ENCODE measurements at regions not wholly inside any gene's neighbourhood (a gene's known extent, or its start where the extent isn't known, plus 50 kb on each side); places are given as distances from the start of the nearest gene placed in this dataset.

DNA sequence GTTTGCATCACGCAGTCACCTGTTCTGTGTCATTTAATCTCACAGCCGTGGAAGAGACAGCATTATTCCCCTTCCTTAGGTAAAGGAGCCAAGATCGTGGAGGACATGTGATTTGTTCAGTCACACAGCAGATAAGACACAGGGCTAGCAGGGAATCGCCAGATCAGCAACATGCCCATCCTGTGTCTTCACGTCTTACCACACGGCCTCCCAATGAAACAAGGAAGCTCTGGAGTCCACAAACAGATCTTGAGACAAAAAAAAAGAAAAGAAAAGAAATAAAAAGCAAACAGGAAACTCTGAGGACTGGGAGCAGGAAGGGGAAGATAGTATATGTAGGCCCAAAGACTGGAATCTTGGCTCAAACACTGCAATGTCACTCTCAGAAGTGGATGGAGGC lies 155.3 kb downstream of the ADSS2 start:
- no peak for TF ChIP-seq ZNF416 (tag by site-specific recombination; IDR thresholded peaks at IDR 0.05)
- no peak for TF ChIP-seq CTCF (tag by site-specific recombination; IDR thresholded peaks at IDR 0.05)
- TF ChIP-seq ZNF324 (tag by site-specific recombination; IDR thresholded peaks at IDR 0.05): no peak
